HG03378 (cell line): ENCODE measurements at regions not wholly inside any gene's neighbourhood (a gene's known extent, or its start where the extent isn't known, plus 50 kb on each side); places are given as distances from the start of the nearest gene placed in this dataset.

Experiments used
- ATAC-seq: cut with Tn5 transposase; IDR thresholded peaks from one replicate; pipeline ENCODE4 v1.9.1; 2021; ENCODE audit warnings: mild to moderate bottlenecking, moderate library complexity; ENCODE audit not compliant: unreplicated experiment

DNA sequence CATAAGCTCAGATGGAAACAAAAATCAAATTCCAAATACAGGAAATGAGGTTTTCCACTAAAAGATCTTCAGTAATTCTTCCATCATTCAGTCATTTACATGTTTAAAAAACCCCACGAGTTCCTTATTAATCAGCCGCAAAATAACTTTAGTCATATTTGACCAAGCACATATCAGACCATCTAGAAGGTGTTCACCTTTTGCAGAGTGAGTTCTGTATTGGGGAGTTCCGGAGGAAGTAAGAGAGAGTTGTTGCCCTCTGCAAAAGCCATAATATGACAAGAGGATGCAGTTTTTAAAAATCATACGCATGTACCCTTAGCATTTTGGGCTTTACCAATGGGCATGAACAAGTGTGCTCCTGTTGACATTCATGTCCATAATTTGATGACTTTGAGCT, 61.6 kb downstream of the CCR1 start:
- ATAC-seq = no peak

DNA sequence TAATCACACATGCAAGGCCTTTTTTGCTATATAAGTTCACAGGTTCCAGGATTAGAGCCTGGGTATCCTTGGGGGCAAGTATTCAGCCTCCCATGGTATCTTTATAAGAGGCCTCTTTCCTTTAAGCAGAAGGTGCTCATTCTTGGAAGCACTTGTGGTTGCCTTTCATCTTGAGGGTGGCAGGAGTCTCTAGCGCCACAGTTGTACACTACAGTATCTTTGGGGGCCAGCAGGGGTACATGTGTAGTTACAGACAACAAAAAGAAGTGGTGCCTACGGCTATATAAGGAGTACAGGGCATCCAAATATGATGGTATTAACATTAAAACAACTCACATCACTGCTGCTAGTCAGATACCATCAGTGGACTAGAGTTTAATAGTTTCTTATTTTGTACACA, 62.1 kb downstream of the CCR1 start:
- no peak for ATAC-seq

DNA sequence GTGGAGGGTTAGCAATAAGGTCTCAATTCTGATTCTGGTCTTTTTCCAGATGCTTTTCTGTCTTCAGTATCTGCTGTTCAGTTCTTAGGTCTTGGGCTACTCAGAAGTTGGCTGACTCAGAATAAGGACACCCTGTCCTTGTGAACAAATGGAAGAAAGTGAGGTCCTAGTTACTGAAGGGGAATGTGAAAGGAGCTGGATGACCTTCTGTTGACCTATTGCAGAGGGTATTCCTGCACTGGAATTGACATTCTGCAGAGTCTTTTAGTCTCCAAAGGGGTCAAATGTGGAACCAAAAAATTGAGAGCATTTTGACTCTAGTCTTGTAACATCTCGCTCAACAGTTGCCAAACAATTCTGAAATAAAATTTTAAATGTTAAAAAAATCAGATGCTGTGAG, 63.0 kb downstream of the CCR1 start:
- no peak for ATAC-seq

DNA sequence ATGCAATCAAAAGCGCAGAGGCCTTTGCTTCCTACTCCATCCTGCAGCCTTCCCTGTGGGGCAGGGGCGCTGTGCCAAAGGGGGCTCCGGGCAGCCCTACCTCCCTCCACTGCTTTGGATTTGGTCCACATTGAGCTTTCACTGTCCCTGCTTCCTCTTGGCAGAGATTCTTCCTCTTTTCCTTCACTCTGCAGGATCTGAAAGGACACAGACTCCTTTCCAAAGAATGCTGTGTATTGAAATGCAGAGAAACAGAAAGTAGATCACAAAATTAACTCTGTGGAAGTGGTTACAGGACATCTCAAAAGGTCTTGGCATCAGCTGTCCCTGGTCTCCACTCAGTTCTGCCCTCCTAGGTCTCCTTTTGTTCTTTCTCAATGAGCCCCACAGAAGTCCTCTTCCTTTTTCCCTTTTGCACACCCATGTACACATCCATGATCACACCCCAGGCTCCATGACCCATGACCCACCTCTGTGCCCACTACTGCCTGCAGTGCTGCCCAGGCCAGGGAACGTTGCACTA, 64.1 kb downstream of the CCR1 start:
- no peak for ATAC-seq

DNA sequence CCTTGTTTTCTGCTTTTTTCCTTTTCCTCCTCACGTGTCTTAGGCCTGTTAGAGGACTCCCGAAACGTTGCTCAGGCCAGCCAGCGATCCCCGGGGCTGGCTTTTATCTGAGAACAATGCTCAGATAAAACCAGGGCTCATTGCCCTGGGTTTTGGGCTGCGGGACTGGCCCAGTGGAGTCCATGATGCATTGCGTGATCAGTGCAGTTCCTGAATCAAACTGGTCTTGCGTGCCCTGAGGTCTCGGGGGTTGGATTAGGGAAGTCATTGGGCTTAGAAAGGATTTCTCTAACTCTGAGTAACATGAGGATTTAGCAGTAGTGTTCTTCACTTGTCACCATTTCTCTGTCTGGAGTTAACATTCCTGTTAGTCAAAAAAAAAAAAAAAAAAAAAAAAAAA, 66.3 kb downstream of the CCR1 start:
- no peak for ATAC-seq

DNA sequence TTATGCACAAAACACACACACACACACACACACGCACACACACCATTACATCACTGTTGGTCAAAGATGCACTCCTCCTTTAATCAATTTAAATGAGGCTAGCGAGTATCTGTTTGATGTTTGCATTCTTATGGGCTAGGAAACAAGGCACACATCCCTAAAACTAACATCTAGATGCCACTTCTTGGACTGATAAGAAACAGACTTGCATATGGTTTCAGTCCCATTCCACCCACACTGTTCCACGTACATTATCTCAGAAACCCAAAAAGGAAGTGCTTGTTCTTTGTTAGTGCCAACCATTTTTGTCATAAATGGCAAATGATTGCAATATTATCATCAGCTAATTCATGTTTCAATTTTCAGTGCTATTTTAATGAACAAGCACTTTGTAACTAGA, 69.5 kb downstream of the CCR1 start:
- no peak for ATAC-seq

DNA sequence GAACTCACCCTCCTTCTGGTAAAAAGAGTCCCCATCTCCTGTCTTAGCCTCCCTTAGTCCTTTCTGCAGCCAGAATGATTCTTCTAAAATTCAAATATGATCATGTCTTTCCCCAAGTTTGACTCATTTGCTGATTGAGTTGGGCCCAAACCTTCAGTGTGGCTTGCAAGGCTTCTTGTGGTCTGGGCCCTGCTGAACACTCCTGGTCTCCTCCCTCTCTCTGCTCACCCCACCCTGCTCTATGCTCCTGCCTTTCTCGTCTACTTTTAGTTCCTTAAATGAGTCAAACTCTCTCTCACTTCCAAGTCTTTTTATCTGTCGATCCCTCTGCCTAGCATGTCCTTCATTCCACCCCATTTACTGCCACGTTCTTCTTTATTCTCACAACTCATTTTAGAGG, 72.6 kb downstream of the CCR1 start:
- ATAC-seq = no peak

DNA sequence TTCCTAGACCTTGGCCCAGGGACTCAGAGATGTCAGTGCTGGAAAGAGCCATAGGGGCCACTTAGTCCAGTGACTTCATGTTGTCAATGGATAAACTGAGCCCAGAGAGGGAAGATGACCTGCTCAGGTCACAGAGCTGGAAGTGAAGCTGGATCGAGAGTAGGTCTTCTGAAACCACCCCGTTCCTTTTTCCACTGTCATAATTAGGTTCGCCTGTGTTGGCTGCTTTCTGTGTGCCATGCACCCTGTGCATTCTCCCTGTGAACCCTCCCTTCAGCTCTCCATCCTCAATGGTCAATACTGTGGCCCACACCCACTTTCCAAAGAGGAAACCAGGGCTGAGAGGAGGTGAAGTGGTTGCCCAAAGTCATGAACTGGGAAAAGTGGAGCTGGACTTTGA, 74.8 kb downstream of the CCR1 start:
- no peak for ATAC-seq

DNA sequence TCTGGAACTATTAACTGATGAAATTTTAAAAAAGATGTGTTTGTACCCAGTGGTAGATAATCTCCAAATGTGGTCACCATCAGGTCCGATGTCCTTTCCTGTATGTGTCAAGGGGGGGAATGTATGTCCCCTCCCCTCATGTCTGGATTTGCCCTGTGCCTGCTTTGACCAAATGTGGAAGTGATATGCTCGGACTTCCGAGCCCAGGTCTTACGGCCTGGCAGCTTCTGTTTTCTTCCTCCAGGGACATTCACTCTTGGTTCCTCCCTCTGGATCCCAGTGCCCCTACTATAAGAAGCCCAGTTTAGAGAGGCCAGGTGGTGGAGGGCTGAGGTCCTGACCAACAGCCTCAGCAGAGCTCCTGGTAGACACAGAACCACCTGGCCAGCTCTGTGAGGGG, 75.5 kb downstream of the CCR1 start:
- ATAC-seq = no peak

DNA sequence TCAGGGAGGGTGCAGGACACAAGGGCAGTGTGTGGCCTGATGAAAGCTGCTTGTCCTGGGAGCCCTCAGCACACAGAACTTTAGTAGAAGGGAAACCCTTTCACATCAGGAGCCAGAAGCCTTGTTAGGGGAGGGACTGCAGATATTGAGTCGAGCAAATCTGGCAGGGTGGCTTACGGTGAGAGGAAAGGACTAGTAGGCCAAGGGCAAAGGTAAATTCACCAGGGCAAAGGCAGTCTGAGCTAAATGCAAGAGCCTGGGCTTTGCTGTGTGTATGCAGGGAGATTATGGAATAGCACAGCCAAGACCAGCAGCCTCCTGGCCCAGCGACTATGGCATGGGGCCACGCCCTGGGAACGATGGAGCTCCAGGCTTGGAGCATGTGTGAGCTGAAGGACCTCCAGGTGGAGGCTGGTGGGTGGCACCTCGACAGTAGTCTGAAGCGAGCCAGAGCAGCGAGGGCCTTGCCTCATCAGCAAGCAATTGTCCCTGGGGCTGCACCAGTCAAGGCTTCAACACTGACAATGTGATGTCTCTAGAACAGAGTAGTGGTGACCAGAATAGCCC, 76.1 kb downstream of the CCR1 start:
- ATAC-seq = no peak

DNA sequence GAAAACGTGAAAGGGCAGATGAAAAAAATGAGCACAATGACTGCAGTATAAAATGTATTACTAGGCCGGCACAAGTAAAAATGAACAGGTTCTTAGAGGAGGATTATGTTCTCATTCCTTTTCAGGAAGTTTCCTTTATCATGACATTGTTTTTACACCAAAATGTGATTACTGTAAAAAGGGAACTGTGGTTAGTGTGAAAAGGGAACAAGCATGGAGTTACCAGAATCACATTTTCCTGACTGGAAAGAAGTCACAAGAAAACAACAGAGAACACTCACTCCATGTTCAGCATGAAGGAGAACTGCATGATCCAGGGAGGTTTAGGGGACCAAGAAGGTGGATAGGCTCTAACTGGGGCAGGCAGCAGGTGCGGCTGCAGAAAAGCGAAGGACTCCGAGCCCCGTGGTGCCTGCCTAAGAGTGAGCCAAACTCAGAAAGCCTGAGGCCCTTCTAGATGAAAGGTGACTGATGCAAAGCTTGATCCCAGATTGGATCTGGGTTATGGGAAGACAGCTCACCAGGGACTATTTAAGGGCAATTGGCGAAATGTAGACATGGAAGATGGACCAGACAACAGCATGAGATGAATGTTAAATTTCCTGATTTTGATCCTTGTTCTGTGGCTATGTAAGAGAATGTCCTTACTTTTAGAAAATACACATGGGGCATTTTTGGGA, 77.3 kb downstream of the CCR1 start:
- no peak for ATAC-seq

DNA sequence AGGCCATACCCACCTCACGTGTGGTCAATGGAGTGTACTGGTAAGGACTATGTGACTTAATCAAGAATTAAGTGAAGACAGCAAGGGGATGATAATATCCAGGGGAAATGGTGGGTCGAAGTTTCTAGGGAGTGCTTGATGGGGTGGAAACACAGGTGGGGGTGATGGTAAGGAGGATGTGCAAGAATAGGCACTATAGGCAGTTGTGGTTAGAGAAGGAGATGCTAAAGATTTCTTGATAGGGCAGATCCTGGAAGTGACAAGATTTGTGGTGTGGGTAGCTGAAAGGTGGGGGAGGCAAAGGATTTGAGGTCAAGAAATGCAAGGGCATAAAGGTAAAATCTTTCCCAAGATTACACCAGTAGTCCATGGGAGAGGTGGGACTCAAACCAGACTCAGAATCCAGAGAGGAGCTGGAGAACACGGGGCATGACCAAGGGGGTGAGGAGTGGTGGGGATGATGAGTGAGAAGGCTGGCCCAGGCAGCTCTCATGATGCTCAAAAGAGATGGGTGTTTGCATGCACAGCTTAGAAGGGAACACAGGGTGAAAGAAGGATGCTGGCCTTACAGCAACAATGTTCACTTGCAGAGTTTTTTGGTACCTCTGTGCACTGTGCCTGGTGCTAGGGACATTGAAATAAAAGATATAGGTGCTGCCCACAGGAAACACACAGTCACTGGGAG, 78.4 kb downstream of the CCR1 start:
- ATAC-seq = no peak

DNA sequence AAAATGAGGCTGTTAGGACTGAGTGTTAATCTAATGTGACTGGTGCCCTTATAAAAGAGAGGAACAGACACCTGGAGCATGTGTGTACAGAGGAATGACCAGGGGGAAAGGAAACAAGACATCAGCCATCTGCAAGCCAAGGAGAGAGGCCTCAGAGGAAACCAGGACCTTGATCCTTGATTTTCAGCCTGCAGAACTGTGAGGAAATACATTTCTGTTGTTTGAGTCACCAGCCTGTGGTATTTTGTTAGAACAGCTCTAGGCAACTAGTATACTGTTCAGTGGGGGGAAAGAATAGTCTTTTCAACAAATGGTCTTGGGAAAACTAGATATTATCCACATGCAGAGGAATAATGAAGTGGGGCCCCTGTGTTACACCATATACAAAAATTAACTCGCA, 80.6 kb downstream of the CCR1 start:
- no peak for ATAC-seq

DNA sequence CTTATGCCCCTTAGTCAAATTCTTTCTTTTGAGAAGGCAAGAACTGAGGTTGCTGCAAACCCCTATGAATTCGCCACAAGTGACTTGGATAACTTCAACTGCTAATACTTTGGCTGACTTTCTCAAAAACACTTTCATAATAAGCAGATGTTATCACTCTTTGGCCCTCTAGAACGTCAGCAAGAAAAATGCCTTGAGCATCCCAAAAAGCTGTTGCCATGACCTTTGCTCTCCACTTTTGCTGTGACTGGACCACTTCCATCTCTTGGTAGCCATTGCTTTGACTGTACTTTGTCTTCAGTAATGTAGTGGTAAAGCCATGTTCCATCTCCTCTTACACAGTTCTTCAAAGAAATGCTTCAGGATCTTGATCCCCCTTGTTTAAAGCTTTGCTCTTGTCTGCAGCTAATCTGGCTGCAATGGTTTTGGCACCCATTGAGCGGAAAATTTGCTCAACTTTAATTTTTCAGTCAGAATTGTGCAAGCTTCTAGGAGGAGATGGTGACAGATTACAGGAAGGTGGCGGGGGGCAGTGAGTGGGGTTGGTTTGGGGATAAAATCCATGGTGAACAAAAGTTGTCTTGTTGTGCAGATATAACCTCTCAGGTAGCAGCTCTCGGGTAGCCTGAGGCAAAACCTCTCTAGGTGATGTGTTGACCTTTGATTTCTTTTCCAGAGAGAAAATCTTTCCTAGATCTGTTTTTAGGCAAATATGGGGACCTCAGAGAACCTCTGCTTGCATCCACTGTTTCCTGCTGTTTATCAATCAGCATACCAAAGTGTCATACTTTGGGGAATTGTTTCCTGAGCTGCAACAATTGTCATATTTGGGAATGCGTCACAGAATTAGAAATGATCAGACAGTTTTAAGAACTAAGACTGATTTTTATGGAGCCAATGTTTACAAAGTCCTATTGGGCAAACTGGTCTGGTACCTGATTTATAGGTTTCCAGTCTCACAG, 83.6 kb downstream of the CCR1 start:
- no peak for ATAC-seq

DNA sequence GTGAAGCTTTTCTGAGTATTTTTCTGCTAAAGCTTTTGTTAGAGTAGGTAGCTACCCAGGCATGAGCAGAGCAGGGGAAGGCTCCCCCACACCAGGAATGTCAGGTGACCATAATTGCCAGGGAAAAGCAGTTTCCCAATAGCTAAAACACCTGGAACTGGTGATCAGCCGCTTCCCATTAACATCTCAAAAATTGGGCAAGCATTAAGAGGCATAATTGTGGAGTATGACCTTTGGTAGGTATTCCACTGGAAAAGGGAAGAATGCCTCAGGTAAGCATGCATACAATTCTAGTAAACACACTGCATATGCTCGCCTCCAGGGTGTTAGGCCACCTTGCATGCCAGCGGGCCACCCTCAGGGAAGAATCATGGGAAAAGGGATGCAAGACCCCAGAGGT, 84.5 kb downstream of the CCR1 start:
- ATAC-seq = no peak

DNA sequence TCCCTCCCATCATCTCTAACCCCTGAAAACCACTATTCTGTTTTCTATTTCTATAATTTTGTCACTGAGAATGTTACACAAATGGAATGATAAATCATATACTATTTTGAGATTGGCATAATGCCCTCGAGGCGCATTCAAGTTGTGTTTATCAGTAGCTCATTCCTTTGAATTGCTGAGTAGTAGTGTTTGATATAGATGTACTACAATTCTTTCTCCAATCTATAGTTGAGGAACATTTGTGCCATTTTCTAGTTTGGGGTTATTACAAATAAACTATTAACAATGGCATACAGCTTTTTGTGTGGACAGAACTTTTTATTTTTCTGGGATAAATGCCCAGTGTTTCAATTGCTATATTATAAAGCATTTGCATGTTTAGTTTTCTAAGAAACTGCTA, 86.0 kb downstream of the CCR1 start:
- ATAC-seq = no peak

DNA sequence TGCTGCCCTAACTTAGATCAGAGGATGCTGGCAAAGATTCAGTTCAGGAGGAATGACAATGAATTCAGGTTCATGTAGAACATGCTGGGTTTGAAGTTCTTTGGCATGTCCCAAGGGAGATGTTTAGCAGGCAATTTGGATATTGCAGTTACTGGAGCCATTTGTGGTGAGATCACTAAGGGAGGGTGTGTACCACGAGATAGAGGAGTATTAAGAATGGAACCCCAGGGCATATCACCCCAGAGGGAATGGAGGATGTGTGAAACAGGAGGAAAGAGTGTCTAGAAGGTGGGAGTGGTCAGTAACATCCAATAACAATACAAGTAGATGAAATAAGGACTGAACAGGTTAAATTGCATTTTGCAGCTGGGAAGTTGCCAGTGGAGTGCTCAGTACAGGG, 87.1 kb downstream of the CCR1 start:
- ATAC-seq = no peak

DNA sequence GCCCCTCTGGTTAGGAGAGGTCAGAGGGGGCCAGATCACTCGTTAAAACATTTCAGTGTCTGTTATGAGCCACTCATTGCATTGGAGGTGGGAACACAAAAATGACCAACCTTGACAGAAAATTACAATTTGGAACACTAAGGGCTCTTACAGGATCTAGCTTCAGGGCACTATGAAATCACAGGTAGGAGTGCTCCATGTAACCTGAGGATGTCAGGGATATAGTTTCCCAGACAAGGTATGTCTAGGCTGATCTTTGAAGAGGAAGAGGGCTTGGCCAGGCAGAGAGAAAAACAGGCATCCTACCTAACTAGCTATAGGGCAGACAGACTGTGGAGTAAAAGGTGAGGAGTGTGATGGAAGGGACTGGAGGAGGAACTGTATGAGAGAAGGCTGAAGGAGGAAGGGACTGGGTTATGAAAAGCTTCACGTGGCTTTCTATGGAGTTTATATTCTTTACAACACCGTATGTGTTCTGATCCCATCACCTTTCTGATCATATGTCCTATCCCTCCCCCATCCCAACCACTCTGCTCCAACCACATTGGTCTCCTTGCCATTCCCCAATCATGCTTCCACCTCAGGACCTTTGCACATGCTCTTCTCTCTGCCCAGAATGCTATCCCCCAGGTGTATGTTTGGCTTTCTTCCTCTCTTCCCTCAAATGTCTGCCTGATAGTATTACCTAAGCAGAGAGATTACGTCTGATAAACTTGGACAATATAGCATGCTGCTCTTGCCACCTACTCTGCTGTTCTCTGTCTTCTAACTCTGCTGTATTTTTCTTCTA, 88.2 kb downstream of the CCR1 start:
- no peak for ATAC-seq

DNA sequence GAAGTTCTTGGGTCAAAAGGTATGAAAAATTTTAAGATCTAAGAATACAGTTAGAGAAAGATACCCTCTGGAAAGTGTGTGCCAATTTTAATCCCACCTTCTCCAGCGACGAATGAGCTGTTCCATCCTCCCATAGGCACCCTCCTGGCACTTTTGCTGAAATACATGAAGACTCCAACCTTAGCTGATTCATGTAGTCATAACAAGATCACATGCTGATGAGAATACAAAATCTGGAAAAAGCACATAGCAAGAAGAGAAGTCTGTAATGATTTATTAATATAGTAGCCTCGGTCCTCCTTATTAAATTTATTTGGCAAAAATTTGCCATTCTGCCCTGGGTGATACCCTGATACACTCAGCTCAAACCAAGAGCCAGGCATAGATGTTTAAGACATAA, 88.9 kb downstream of the CCR1 start:
- ATAC-seq = no peak

DNA sequence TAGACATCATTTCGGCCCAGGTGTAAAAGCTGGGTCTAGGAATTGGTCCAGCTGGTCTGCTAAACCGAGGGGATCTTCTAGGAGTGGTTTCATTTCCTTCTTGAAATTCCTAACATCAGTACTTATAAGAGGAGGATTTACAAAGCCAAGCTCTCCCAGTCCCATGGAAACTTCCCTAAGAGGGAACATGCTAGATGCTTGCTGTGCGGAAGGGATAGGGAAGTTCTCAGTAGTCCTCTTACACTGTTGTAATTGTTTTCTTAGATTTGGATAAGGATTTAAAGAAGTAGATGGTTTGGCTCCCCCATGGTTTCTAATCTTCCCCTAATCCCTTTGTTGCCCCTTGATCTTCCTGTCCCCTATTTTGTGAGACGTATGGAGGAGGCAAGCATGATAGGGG, 89.7 kb upstream of the XCR1 start:
- ATAC-seq = no peak
